ENCODE measurements at regions not wholly inside any gene's neighbourhood (a gene's known extent, or its start where the extent isn't known, plus 50 kb on each side); places are given as distances from the start of the nearest gene placed in this dataset.

DNA sequence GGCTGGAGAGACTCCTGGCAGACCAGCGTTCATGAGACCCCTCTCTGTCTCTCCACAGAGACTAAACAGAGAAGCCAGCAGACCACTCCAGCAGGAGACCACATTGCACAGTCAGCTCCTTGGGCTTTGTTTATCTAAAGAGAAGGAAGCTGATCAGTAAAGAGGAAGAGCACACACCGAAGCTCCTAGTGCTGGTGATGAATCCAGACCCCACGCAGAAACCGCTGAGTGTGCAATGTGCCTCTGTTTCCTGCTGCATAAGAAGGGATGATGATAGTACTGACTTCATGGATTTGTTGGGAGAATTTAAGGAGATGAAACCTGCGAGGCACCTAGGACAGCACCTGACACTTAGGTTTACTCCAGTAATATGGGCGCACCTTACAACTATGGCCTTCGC lies 544.1 kb upstream of the ID2 start:
- no peak for DNase-seq

DNA sequence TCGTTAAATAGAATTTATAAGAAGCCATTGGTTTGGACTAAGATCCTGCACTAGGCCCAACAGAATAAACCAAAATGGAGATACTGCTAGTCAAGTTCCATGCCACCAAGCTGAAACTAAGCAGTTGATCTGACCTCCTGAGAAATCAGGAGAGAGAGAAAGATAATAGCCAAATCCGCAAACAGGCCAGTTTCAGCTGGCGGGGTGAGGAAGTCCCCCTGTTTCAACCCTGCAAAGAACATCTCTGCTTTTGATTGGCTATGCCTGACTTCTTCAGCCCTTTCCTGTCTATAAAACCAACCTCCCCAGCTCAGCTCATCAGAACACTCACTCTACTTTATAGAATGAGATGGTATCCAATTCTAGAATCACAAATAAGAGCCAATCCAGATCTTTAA lies 543.3 kb upstream of the ID2 start:
- DNase-seq, result no peak

DNA sequence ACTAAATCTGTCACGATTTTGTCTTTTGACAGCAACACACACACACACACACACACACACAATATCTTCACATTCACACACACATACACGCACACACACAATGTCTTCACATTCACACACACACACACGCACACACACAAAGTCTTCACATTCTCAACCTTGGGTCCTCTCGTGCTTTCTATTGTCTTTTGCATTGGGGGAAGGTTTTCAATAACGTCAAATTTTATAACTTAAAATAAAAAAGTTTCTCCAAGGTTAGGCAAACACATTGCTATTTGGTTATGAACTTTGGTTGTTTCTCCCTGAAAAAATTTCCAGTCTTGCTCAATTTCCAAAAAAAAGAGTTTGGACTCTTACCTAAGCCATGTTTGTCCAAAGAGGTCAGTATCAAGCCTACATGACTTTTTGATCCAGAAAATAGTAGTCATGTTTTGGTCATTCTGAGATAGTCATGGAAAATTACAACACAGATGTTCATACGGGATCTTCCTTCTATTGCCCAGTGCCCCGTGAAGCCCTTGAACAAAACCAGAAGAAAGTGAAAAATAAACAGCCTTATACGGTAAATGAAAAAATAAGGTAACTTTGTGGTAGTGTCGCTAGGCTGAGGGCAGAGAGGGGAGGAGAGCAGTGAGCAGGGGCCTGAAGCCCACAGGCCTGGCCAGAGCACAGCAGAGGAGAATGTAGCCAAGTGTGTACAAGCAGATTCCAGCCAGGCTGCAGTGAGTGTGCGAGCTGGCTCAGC lies 542.8 kb upstream of the ID2 start:
- no peak for DNase-seq

DNA sequence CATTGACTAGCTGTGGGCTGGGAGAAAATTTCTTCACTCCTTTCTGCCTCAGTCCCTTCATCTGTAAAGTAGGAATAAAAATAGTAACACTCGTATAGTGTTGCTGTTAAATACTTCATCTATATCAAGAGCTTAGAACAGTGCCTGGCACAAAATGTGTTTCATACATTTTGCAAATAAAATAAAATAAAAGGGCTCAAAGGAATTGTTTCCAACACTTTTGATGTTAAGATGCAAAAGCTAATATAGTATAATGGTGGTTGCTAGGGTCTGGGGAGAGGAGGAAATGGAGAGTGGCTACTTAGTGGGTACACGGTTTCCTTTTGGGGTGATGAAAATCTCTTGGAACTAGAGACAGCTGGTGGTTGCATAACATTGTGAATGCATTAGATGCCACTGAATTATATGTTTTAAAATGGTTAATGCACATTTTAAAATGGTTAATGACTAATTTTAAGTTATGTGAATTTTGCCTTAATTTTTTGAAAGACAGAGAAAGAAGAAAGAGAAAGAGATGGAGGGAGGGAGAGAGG lies 542.1 kb upstream of the ID2 start:
- DNase-seq, result no peak

DNA sequence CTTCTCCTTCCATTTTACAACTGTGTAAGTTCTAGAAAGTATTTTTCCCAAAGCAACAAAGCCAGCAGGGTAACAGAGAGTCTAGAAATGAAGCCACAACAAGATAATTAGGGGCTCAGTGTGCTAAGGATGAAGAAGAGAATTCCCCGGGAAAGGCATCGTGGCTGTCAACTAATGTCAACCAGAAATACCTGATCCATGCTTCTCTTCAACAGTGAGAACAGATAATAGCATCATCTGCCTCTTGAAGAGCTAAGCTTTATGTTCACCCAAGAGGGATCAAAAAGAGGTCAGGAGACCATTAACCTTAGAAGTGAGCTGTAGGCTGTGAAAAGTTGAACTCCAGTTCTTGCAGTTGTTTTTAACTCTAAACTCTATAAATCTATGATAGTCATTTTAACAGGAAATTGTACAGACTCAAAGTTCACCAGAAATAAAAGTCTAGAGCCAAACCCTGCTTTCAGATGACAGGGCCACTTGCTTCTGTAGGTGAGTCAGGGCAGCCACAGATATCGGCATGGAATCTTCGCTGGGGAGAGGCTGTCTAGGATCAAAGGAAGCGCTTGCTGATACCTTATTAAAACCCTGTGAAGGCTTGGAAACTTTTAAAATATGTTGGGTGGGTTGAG lies 540.7 kb upstream of the ID2 start:
- no peak for DNase-seq

DNA sequence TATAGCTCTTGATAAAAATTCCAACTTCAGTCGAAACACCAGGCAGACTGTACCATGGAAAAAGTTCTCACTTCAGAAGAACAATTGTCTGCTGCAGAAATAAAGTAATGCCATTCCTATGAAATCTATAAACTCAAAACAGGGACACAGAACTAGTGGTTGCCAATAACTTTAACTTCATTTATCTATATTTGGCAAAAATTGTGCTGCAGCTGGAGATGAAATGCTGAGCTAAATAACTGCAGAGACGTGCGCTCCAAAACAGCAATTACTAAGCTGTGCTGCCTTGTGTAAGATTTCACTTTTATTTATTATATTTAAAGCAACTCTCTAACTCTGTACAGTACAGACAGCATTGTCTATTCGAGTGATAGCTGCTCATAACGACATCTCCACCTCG lies 540.1 kb upstream of the ID2 start:
- no peak for DNase-seq

DNA sequence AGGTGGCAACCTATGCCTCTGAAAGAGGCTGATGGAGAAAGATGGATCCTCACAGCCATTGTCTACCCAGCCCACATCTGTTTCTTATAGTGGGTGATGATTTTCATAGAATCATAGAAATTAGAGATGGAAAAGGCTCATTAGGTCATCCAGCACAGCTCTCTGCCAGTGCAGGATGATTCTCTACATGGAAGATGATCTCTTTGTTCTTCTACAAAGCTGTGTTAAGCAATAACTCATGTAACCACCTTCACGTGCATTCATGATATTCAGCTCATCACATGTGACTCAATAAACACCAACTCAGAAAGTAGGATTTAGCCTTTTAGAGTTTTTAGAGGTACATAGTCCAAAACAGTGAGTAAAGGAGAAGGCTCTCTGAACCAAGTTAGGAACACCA lies 539.4 kb upstream of the ID2 start:
- DNase-seq, result no peak

DNA sequence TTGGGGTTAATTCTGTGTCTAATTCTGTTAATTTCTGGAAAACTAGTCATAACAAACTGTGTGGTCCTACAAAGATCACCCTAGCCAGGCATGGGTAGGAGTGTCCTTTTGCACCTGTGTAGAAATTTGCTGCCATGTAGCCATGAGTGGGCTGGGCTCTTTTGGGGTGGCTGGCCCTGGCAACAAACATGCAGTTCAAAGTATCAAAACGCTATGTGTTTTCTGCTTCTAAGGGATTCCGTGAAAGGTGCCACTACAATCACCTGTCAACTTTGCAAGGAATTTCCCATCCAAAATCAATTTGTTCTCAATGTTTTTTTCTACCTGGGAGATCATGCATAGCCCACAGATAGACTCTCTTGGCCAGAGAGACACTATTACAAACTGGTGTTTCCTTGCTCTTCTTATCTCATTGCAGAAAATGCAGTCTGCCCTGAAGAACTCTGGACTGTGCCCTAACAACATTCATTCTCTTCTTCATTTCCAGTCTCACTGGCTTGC lies 537.7 kb upstream of the ID2 start:
- DNase-seq, result no peak

DNA sequence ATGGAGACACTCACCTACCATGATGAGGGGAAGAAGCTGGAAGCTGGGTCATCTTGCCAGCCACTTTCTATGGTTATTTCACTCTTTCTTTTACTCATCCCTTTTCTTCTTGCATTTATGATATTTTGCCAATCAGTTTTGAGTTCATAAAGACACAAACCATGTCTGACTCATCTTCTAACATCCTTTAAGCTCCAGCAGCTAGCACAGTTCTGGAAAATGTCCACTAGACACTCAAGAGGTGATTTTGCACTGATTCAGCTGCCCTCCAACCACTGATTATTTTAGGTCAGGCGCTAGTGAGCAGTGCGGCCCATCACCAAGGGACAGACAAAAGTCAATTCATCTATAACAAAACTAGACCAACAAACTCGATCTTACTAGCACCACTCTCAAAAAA lies 537.1 kb upstream of the ID2 start:
- no peak for DNase-seq

DNA sequence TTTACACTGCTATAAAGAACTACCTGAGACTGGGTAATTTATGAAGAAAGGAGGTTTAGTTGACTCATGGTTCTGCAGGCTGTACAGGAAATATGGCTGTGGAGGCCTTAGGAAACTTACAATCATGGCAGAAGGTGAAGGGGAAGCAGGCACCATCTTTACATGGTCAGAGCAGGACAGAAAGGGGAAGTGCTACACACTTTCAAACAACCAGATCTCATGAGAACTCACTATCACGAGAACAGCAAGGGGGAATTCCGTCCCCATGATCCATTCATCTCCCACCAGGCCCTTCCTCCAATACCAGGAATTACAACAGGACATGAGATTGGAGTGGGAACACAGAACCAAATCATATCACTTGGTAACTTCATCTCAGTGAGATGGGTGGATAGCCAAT lies 536.5 kb upstream of the ID2 start:
- DNase-seq, result peak in 1 of 2 donors; percentile 8

DNA sequence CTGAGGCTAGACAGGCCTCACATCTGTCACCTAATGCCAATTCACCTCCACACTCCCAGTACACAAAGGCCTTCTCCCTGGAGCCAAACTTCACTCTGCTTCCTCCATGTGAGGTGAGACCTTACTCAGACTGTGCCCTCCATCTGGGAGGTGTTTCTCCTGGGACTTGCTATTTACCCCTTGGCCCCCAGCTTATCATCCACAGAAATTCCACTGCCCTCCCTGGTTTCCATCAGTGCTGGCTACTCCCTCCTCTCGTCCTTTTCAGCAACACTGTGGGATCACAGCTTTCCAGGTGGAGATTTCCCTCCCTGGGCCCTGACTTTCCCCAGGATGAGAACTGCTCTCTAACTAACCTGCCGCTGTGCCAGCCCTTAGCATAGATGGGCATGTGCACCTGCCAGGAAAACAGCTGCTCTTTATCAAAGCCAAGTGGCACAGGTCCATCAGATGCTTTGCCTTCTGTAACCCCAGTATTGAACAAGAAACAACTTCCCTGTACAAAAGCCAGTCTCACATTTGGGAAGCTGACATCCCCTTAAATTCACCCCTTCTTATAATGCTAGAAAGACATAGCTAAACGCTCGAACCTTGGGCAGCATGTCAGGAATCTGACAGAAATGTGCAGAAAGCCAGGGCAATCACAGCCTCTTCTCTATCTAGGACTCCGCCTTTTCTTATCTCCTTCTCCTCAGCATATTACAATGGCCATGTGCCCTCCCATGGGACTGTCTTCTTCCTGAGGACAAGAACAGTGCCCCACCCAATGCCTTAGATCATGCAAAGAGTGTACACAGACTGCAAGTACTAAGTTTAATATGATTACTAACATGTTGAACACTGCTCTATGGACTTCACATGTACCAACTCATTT lies 535.5 kb upstream of the ID2 start:
- no peak for DNase-seq

DNA sequence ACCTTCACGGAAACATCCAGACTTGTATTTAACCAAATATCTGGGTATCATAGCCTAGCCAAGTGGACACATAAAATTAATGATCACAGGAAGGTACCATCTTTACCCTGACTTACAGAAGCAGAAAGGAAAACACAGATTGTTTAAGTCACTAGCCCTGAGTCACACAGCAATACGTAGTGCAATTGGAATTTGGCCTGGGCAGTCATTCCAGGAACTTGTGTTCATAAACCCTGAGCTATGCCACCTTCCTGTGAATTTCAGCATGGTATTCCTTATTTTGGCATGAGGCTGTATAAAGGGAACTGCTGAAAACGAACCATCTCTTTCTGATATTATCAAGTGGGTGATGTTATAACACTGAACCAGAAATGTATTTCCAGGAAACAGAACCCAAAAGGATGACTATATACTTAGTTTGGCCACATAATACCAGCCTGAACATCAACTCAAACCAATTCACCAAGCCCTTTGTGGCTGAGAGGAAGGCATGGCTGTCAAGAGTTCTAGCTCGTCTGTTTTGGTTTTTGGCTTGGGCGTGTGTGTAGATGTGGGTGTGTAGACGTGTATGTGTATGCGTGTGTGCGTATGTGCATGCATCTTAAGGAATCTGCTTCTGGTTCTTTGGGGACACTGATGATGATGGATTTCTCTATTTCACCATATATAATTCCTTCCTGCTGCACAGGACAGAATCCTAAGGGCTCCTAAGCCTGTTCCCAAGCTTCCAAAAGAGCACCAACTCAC lies 533.4 kb upstream of the ID2 start:
- no peak for DNase-seq

DNA sequence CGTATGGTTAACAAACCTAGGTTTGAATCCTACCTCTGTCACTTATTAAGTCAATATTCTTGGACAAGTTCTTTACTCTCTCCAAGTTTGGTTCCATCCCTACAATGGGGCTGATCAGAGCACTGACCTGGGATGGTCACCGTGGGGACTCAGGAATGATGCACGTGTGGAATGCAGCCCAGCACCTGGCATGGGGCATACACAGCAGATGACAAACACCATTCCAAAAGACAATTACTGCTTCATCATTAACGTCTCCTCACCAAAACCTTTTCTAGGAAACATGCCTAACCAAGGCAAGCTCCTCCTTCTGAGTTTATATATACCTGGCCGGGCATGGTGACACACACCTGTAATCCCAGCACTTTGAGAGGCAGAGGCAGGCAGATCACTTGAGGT lies 532.9 kb upstream of the ID2 start:
- DNase-seq, result no peak

DNA sequence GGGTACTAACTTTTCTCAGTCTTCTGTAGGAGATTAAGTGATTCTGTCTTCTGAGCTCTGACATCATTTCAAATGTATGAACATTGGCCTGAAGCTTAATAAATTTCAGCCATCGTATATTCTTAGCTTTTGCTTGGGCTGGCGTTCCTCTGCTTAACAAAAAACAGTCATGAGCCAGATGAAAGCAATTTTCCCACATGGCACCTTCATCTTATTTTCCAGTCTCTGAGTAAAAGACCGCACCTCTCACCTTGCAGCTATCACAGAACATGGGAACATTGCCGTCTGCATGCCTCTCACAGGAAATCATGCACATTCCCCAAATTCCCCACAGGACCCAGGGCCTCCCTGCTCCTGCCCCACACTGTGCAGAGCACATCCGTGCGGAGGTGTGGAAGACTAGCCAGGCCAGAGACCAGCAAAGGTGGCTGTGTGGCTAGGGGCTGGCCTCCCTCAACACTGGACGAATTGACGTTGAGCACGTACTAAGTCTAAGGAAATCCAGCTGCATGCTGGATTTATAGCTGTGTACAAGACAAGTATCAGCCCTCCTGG lies 531.8 kb upstream of the ID2 start:
- DNase-seq, result no peak

DNA sequence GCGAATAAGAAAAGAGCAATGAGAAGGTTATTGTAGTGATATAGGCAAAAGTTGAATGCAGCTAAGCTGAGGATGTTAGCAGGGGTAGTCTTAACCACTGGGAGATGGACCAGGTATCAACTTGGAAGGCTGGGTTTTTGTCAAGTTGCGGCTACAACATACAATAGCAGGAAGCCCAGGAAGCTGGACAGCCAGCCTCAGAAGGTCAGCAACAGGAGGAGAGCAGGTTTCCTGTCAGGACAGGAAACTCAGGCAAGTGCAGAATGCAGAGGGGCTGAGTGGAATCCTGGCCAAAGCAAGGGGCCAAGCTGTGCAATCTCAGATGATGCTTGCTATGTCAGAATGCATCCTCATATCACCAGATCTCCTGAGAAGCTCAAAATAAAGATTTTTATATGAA lies 530.0 kb upstream of the ID2 start:
- no peak for DNase-seq

DNA sequence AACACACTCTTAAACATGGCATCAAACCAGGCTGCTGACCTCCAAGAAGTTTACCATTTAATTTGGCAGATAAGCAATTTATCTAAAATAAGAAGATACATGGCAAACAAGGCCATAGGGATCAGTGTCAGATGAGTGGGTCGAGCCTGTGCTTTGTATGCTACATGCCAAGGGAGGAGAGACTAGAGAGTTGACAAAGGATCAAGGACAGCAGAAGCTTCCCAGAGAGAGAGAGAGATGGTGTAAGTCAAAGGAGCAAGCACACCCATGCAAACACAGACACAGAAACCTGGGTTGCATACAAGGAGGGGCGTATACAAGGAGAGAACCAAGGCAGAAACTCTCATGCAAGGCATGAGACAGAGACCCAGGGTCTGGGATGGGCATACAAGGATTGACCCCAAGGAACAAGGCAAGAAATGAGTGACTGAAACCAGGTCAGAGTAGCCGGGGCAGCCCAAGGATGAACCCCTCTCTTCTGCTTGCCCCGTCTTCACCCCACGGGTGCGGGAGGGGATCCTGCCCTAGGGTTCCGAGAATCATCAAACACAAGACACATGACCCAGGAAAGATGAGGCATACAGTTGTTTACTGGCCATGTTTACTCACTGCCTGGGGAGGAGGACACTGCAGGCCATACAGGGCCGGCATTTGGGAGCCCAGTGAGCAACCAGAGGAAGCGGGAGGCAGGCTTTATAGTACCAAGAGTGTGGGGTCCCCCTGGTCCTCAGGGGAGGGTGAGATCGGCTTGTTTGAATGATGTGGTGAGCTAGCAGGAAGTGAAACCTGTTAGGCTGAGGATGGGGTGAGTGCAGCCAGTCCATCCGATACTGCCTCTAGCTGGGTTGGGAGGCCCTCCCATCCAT lies 529.2 kb upstream of the ID2 start:
- peak in 1 of 2 donors; percentile 22 for DNase-seq

DNA sequence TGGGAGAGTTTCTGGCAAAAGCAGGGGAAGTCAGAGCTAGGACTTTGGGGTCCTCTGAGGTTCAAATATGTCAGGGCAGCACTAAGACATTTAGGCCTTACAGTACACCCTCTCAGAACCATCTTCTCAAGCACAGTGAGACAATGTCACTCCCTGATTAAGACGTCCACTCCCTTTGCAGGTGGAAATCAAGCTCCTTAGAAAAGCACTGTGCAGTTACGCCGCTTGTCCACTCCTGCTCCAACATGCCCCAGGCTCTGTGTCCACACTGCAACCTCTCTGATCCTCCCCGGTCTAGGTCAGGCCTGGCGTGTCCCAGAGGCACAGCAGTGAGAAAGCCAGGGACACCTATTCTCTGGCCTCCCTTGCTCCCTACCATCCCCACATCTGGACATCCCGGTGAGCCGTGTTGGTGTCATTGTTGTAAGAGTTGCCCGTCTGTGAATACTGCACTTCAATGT lies 528.6 kb upstream of the ID2 start:
- no peak for DNase-seq

DNA sequence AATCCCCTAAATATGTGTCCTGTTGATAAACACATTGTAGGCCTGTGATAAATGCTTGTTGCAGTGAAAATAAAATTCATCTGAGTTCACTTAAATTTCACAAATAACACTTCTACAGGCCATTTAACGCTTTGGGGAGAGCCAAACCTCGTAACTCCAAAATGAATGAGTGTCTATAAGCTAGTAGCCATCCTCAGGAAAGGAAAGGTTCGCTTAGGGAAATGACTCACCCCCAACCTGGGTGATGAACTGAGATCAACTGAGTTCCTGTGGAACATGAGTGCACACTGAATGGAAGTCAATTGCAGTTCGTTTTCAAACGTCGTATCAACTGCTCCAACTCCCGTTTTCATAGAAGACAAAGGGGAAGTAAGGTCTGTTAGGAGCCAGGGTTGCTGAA lies 527.6 kb upstream of the ID2 start:
- DNase-seq, result no peak

DNA sequence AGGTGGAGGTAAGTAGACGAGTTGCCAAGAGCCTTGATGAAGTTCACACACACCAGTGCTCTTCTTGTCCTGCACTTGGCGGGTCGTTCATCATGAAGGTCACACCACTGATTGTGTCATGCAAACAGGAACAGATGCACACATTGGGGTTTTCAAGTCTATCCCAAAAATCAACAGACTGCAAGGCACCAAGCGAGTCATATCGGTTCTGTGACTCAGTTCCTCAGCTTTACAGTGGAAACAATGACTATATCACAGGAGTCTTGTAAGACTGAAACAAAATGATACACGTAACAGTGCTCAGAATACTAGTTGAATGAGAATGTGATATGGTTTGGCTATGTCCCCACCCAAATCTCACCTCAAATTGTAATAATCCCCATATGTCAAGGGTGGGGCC lies 526.9 kb upstream of the ID2 start:
- DNase-seq, result no peak

DNA sequence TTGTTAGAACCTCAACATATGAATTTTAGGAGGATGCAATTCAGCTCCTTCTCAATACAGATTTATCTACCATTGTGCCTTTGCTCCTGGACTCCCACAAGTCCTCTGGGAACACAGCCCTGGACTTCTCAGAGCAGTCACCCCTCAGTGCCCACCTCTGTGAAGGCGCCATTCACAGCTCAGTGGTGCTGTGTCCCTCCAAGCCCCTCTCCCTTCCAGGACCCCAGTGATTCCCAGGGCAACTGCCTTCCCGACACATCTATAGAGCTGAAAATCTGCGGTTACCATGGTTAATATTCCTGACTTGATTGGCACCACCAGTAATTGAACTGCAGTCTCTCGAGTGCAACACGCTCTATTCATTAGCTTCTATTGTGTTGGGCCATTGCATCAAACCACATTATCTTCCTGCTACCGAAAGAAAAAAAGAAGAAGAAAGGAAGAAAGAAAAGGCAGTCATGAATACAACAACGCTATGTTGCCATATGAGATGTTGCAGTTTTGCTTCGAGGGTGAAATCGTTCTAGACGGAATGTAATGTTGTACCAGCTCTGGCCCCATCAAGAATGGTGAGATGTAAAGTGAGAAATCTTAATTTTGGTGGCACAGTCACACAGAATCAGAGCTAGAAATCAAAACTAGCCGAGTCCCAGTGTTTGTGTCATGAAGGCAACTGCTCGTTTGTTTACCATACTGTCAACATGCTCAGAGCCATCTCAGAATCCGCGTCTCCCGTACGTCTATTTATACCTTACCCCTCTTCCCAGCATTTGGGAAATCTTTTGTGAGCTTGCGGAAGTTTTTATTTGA lies 524.0 kb upstream of the ID2 start:
- DNase-seq, result no peak

Data from CD4-positive, alpha-beta T cell treated with Interleukin-1 beta for 1 hour (primary cell).